ENCODE measurements at regions not wholly inside any gene's neighbourhood (a gene's known extent, or its start where the extent isn't known, plus 50 kb on each side); places are given as distances from the start of the nearest gene placed in this dataset.
"Not testable (repeated sequence)": the region's sequence is repeated elsewhere in the genome, so short reads cannot be mapped to it uniquely, and the experiment has no call there.

DNA sequence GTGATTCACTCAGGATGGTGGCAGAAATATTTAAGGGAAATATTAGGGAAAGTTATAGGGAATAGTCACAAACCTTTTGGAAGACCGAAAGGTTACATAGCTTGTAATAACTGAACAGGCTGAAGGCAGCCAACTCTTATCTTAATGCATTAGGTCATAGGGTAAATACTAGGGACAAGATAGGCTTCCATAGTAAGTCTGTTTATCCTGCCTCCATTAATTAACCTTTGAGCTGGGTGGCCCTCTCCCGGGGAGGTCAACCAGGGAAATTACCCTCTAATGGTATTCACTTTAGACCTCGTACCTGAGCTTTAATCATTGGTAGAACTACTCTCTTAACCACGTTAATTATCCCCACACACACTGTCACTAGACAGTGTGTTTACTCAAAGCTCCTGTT, 981.8 kb downstream of the SLC16A7 start:
- no peaks in the 10 kb centered on the region for H3K27me3 Mint-ChIP-seq (ENCODE audit: low read depth in 3 of 3)
- H3K9me3 Mint-ChIP-seq: peaks cover 0 to 8% (median 0%) of the 10 kb centered on the region in 7 donors
- Histone ChIP-seq H4K20me1 (ENCODE audit: insufficient read depth, low read length) (no peaks in the 10 kb centered on the region), H3K9ac (ENCODE audit: insufficient read depth, low read length, poor library complexity, severe bottlenecking) (no peak overlapping the region), H3K4me3 (replicated peaks in 1 of 3; ENCODE audit: low read depth in 2 of 3, low read length in 3 of 3) (no peak overlapping the region), H2AFZ (ENCODE audit: insufficient read depth, low read depth, low read length, poor library complexity, severe bottlenecking) (no peak overlapping the region), H3K36me3 (replicated peaks in 1 of 2; ENCODE audit: control insufficient read depth in 1 of 2, insufficient read depth in 2 of 2, low read length in 2 of 2) (no peaks in the 10 kb centered on the region), H3K27me3 (ENCODE audit: control insufficient read depth in 2 of 2, insufficient read depth in 2 of 2, low read length in 2 of 2) (no peaks in the 10 kb centered on the region), H3K4me1 (ENCODE audit: control insufficient read depth in 1 of 2, insufficient read depth in 2 of 2, low read length in 2 of 2) (no peaks in the 10 kb centered on the region), H3K27ac (ENCODE audit: low read depth in 1 of 2, low read length in 2 of 2) (no peak overlapping the region), H3K9me3 (replicated peaks in 1 of 2; ENCODE audit: control insufficient read depth in 1 of 2, insufficient read depth in 1 of 2, low read length in 2 of 2) (peaks cover 0 to 4% of the 10 kb centered on the region in 2 donors), H3K4me2 (replicated peaks; ENCODE audit: extremely low read depth, low read length, poor library complexity, severe bottlenecking) (no peak overlapping the region), H3K79me2 (ENCODE audit: insufficient read depth, low read length) (no peaks in the 10 kb centered on the region)
- DNase-seq: no peak
- no peaks in the 10 kb centered on the region for H3K36me3 Mint-ChIP-seq
- TF ChIP-seq, protein P1, sequence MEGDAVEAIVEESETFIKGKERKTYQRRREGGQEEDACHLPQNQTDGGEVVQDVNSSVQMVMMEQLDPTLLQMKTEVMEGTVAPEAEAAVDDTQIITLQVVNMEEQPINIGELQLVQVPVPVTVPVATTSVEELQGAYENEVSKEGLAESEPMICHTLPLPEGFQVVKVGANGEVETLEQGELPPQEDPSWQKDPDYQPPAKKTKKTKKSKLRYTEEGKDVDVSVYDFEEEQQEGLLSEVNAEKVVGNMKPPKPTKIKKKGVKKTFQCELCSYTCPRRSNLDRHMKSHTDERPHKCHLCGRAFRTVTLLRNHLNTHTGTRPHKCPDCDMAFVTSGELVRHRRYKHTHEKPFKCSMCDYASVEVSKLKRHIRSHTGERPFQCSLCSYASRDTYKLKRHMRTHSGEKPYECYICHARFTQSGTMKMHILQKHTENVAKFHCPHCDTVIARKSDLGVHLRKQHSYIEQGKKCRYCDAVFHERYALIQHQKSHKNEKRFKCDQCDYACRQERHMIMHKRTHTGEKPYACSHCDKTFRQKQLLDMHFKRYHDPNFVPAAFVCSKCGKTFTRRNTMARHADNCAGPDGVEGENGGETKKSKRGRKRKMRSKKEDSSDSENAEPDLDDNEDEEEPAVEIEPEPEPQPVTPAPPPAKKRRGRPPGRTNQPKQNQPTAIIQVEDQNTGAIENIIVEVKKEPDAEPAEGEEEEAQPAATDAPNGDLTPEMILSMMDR (IDR thresholded peaks at IDR 0.05): no peak
- no peaks in the 10 kb centered on the region for H3K4me1 Mint-ChIP-seq
- intact Hi-C loops (cut with micrococcal nuclease): no loop called here
- no CpG with 5 or more reads among the region's 4 CpGs for WGBS (ENCODE audit: insufficient coverage)
- no peak overlapping the region for H3K27ac Mint-ChIP-seq
- H3K4me3 Mint-ChIP-seq: no peak overlapping the region

DNA sequence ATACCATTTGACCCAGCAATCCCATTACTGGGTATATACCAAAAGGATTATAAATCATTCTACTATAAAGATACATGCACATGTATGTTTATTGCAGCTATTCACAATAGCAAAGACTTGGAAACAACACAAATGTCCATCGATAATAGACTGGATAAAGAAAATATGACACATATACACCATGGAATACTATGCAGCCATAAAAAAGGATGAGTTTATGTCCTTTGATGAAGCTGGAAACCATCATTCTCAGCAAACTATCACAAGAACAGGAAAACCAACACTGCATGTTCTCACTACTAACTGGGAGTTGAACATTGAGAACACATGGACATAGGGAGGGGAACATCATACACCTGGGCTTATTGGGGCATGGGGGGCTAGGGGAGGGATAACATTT, 991.8 kb downstream of the SLC16A7 start:
- H3K4me3 Mint-ChIP-seq; DNase-seq; H3K36me3 Mint-ChIP-seq; H3K4me1 ChIP-seq (ENCODE audit: control insufficient read depth in 1 of 2, insufficient read depth in 2 of 2, low read length in 2 of 2); H3K79me2 ChIP-seq (ENCODE audit: insufficient read depth, low read length); H3K4me3 ChIP-seq (replicated peaks in 1 of 3; ENCODE audit: low read depth in 2 of 3, low read length in 3 of 3); H4K20me1 ChIP-seq (ENCODE audit: insufficient read depth, low read length); H3K4me2 ChIP-seq (replicated peaks; ENCODE audit: extremely low read depth, low read length, poor library complexity, severe bottlenecking); H3K36me3 ChIP-seq (replicated peaks in 1 of 2; ENCODE audit: control insufficient read depth in 1 of 2, insufficient read depth in 2 of 2, low read length in 2 of 2); H3K9ac ChIP-seq (ENCODE audit: insufficient read depth, low read length, poor library complexity, severe bottlenecking); H3K27me3 Mint-ChIP-seq (ENCODE audit: low read depth in 3 of 3); H3K27me3 ChIP-seq (ENCODE audit: control insufficient read depth in 2 of 2, insufficient read depth in 2 of 2, low read length in 2 of 2); H3K27ac ChIP-seq (ENCODE audit: low read depth in 1 of 2, low read length in 2 of 2); H3K27ac Mint-ChIP-seq; H2AFZ ChIP-seq (ENCODE audit: insufficient read depth, low read depth, low read length, poor library complexity, severe bottlenecking); intact Hi-C loops (cut with micrococcal nuclease); H3K4me1 Mint-ChIP-seq; H3K9me3 ChIP-seq (replicated peaks in 1 of 2; ENCODE audit: control insufficient read depth in 1 of 2, insufficient read depth in 1 of 2, low read length in 2 of 2): not testable (repeated sequence)
- WGBS (ENCODE audit: insufficient coverage): no CpG with 5 or more reads among the region's 1 CpG
- peaks cover 2 to 16% (median 3%) of the 10 kb centered on the region in 7 donors for H3K9me3 Mint-ChIP-seq

All from CD14-positive monocyte (primary cell).